Ovary (tissue), 7 donors: ENCODE measurements at regions not wholly inside any gene's neighbourhood (a gene's known extent, or its start where the extent isn't known, plus 50 kb on each side); places are given as distances from the start of the nearest gene placed in this dataset.

Experiments used
- DNase-seq, 5 donors: peaks; one replicate each; pipeline ENCODE4 v3.0.0-alpha.2; 2019 to 2020
- H3K27ac ChIP-seq, 2 donors: fragments of 200-600 bp; one replicate each; pipeline versions ENCODE4 v1.5.1 to v1.8.0; 2019 to 2022
- H3K27me3 ChIP-seq: fragments of 200-600 bp; one replicate; pipeline ENCODE4 v1.8.0; 2022
- H3K36me3 ChIP-seq: fragments of 200-600 bp; sonication (generic); one replicate; pipeline ENCODE4 v1.5.1; 2019
- H3K4me1 ChIP-seq: one replicate; pipeline ENCODE4 v1.8.1; 2013; ENCODE audit warnings: mild to moderate bottlenecking, moderate library complexity; ENCODE audit not compliant: insufficient read depth
- H3K4me3 ChIP-seq: fragments of 200-600 bp; sonication (generic); one replicate; pipeline ENCODE4 v1.5.1; 2017
- H3K9me3 ChIP-seq, 2 donors: fragments of 200-600 bp in 1 of 2; sonication (generic) in 1 of 2; one replicate each; pipeline versions ENCODE4 v1.5.1 to v1.8.1; 2013 to 2019; ENCODE audit warnings: mild to moderate bottlenecking in 1 of 2, moderate library complexity in 1 of 2
- CTCF ChIP-seq, 3 donors: fragments of 450-650 bp in 2 of 3; fragments of 200-600 bp in 1 of 3; IDR thresholded peaks; one replicate each; pipeline versions ENCODE4 v1.5.1 to v1.8.0; 2016 to 2022; ENCODE audit warnings: antibody characterized with exemption in 3 of 3, mild to moderate bottlenecking in 1 of 3
- EP300 ChIP-seq: sonication (generic); formaldehyde crosslinking; IDR thresholded peaks from one replicate; pipeline ENCODE4 v1.6.1; 2017; ENCODE audit warnings: antibody characterized with exemption
- POLR2A ChIP-seq: fragments of 450-650 bp; IDR thresholded peaks from one replicate; pipeline ENCODE4 v1.6.1; 2017; ENCODE audit warnings: antibody characterized with exemption, mild to moderate bottlenecking, moderate library complexity
- WGBS, 3 donors: extraction: QIAGEN DNeasy Blood & Tissue Kit in 1 of 3; methylation state at CpG; one replicate each; pipeline versions ENCODE4 v1.1.5 to v1.1.7; 2013 to 2017; 5-methylcytosine and 5-hydroxymethylcytosine counted together
- intact Hi-C, 4 donors: fragments of 100-400 bp; cut with DNase I; formaldehyde crosslinking; loops; one replicate each; pipeline versions ENCODE4 v1.11.0 to v1.15.1; 2022 to 2023
- donor health status: DM: no; HTN: no; CAD: no; lungs with moderate emphysema.
- donor health status: DM: no; HTN: no; CAD: no.
- donor health status: Bipolar disorder and iron deficiency.
- donor health status: DM: no; HTN: no; CAD: no.
- donor health status: DM: yes; HTN: yes; CAD: no.

GRCh38 chr10:69709366-69709941 is 79.4 kb downstream of the FAM241B start:
- peaks cover 0 to 4% of the 10 kb centered on the region in 2 donors for H3K9me3 ChIP-seq
- TF ChIP-seq POLR2A = no peak
- TF ChIP-seq CTCF (IDR thresholded peaks at IDR 0.05) = no peak
- no peak for TF ChIP-seq EP300
- no peak overlapping the region for H3K27ac ChIP-seq
- H3K4me3 ChIP-seq = no peak overlapping the region
- no peaks in the 10 kb centered on the region for H3K27me3 ChIP-seq
- intact Hi-C loops = no loop called here
- H3K4me1 ChIP-seq = no peaks in the 10 kb centered on the region
- WGBS, 3 donors = 55 to 68% (median 65%) methylated on average over 7 of the region's 7 CpGs
- DNase-seq = no peak
- no peaks in the 10 kb centered on the region for H3K36me3 ChIP-seq

GRCh38 chr10:69710008-69710888 is 80.2 kb downstream of the FAM241B start:
- Histone ChIP-seq H3K4me1 (no peaks in the 10 kb centered on the region), H3K4me3 (no peak overlapping the region), H3K36me3 (no peaks in the 10 kb centered on the region), H3K9me3 (peaks cover 0 to 4% of the 10 kb centered on the region in 2 donors), H3K27me3 (no peaks in the 10 kb centered on the region), H3K27ac (no peak overlapping the region)
- WGBS, 3 donors = 77 to 82% (median 80%) methylated on average over 8 to 9 of the region's 9 CpGs
- intact Hi-C loops = loop anchor here in 1 of 4 donors (10.0 kb wide), 1 partner anchor 65 kb away; no protein-coding TSS in a partner anchor
- TF ChIP-seq CTCF (IDR thresholded peaks at IDR 0.05) (no peak), POLR2A (no peak), EP300 (no peak)
- DNase-seq = no peak

- Histone ChIP-seq H3K9me3 (peaks cover 0 to 4% of the 10 kb centered on the region in 2 donors), H3K36me3 (no peaks in the 10 kb centered on the region), H3K27ac (no peak overlapping the region), H3K4me1 (no peaks in the 10 kb centered on the region), H3K4me3 (no peak overlapping the region), H3K27me3 (no peaks in the 10 kb centered on the region)
- intact Hi-C loops = loop anchor here in 1 of 4 donors (10.0 kb wide), 1 partner anchor 68 kb away; no protein-coding TSS in a partner anchor
- DNase-seq = no peak
- TF ChIP-seq CTCF (IDR thresholded peaks at IDR 0.05) (no peak), EP300 (no peak), POLR2A (no peak)
- 71 to 74% (median 74%) methylated on average over 12 of the region's 12 CpGs for WGBS, 3 donors
Measured at GRCh38 chr10:69712342-69712741, 82.3 kb downstream of the FAM241B start.

GRCh38 chr10:69714572-69714971 is 84.5 kb downstream of the FAM241B start:
- intact Hi-C loops = loop anchor here in 1 of 4 donors (10.0 kb wide), 1 partner anchor 70 kb away; no protein-coding TSS in a partner anchor
- no peaks in the 10 kb centered on the region for H3K9me3 ChIP-seq
- TF ChIP-seq CTCF (IDR thresholded peaks at IDR 0.05) = no peak
- no peak for TF ChIP-seq EP300
- TF ChIP-seq POLR2A = no peak
- H3K27me3 ChIP-seq = no peaks in the 10 kb centered on the region
- no peak for DNase-seq
- no peak overlapping the region for H3K27ac ChIP-seq
- H3K4me1 ChIP-seq = no peaks in the 10 kb centered on the region
- WGBS, 3 donors = 83 to 96% (median 94%) methylated on average over 4 of the region's 4 CpGs
- no peaks in the 10 kb centered on the region for H3K36me3 ChIP-seq
- no peak overlapping the region for H3K4me3 ChIP-seq
